OCI-LY7 (cell line): ENCODE measurements at regions not wholly inside any gene's neighbourhood (a gene's known extent, or its start where the extent isn't known, plus 50 kb on each side); places are given as distances from the start of the nearest gene placed in this dataset.

ENCODE experiments used
- BruUV-seq: library from RNA; stranded (reverse); fragments of 400-500 nt; replicated peaks from 2 replicates; lab custom pipeline; 2021; lab: Mats Ljungman, UMichigan
- CTCF ChIA-PET: fragments of 300-600 bp; sonication (Branson Sonifier 250); formaldehyde crosslinking; loops from one replicate; lab custom pipeline; 2022; ENCODE audit warnings: antibody characterized with exemption; ENCODE audit not compliant: unreplicated experiment; lab: Charles Lee
- POLR2A ChIA-PET: fragments of 300-600 bp; sonication (Branson Sonifier 250); formaldehyde crosslinking; loops from one replicate; lab custom pipeline; 2022; ENCODE audit warnings: antibody characterized with exemption; lab: Charles Lee
- DNase-seq: peaks from one replicate; pipeline ENCODE4 v3.0.0-alpha.2; 2015; ENCODE audit warnings: low spot score
- H2AFZ ChIP-seq: fragments of 200-600 bp; sonication (generic), shearing (Covaris generic); 2 replicates; pipeline ENCODE4 v1.6.1; 2014; ENCODE audit warnings: mild to moderate bottlenecking, antibody characterized with exemption, low read length, moderate library complexity
- H3K27ac ChIP-seq: fragments of 200-600 bp; sonication (generic); 2 replicates; pipeline ENCODE4 v1.5.1; 2014; ENCODE audit warnings: mixed run types, low read depth, mild to moderate bottlenecking, moderate library complexity, low read length, inconsistent platforms; ENCODE audit not compliant: poor library complexity, severe bottlenecking
- H3K36me3 ChIP-seq: fragments of 200-600 bp; sonication (generic); 2 replicates; pipeline ENCODE4 v1.6.1; 2014; ENCODE audit warnings: mild to moderate bottlenecking, antibody characterized with exemption, low read length, moderate library complexity, mixed read lengths; ENCODE audit not compliant: insufficient read depth
- H3K4me1 ChIP-seq: fragments of 200-600 bp; sonication (generic); 2 replicates; pipeline ENCODE4 v1.5.1; 2014; ENCODE audit warnings: mild to moderate bottlenecking, low read length; ENCODE audit not compliant: insufficient read depth, poor library complexity, severe bottlenecking
- H3K4me2 ChIP-seq: fragments of 200-600 bp; sonication (generic); 2 replicates; pipeline ENCODE4 v1.6.1; 2014; ENCODE audit warnings: mild to moderate bottlenecking, low read length
- H3K4me3 ChIP-seq: fragments of 200-600 bp; sonication (generic); 2 replicates; pipeline ENCODE4 v1.5.1; 2014; ENCODE audit warnings: mild to moderate bottlenecking, low read depth, low read length; ENCODE audit not compliant: poor library complexity, severe bottlenecking
- H3K79me2 ChIP-seq: fragments of 200-600 bp; sonication (generic); 2 replicates; pipeline ENCODE4 v1.6.1; 2016; ENCODE audit warnings: low read depth, mild to moderate bottlenecking, low read length, moderate library complexity, mixed read lengths; ENCODE audit not compliant: insufficient read depth
- H3K9me2 ChIP-seq: fragments of 200-600 bp; sonication (generic); 2 replicates; pipeline ENCODE4 v1.6.1; 2016; ENCODE audit warnings: mild to moderate bottlenecking, low read length, mixed read lengths; ENCODE audit not compliant: insufficient read depth
- H3K9me3 ChIP-seq: fragments of 200-600 bp; sonication (generic); 2 replicates; pipeline ENCODE4 v1.6.1; 2014; ENCODE audit warnings: mild to moderate bottlenecking, mixed run types, low read length, mixed read lengths
- H4K20me1 ChIP-seq: fragments of 200-600 bp; sonication (generic); 2 replicates; pipeline ENCODE4 v1.6.1; 2014; ENCODE audit warnings: mild to moderate bottlenecking, antibody characterized with exemption, low read length, moderate library complexity, mixed read lengths; ENCODE audit not compliant: insufficient read depth
- EZH2phosphoT487 ChIP-seq: fragments of 200-600 bp; sonication (generic); IDR thresholded peaks from 2 replicates; pipeline ENCODE4 v1.6.1; 2018; ENCODE audit warnings: low read depth, borderline replicate concordance, mild to moderate bottlenecking, mixed run types, antibody characterized with exemption, low read length, moderate library complexity, mixed read lengths
- intact Hi-C: fragments of 100-400 bp; cut with micrococcal nuclease; formaldehyde crosslinking; loops from one replicate; pipeline ENCODE4 v1.10.0; 2022; ENCODE audit not compliant: unreplicated experiment
- TF ChIP-seq, protein P1 (sequence below): fragments of 200-600 bp; sonication (generic); conservative IDR thresholded peaks from 2 replicates; pipeline ENCODE4 v1.5.1; 2014; ENCODE audit warnings: mild to moderate bottlenecking, antibody characterized with exemption, low read length, moderate library complexity, mixed read lengths

DNA sequence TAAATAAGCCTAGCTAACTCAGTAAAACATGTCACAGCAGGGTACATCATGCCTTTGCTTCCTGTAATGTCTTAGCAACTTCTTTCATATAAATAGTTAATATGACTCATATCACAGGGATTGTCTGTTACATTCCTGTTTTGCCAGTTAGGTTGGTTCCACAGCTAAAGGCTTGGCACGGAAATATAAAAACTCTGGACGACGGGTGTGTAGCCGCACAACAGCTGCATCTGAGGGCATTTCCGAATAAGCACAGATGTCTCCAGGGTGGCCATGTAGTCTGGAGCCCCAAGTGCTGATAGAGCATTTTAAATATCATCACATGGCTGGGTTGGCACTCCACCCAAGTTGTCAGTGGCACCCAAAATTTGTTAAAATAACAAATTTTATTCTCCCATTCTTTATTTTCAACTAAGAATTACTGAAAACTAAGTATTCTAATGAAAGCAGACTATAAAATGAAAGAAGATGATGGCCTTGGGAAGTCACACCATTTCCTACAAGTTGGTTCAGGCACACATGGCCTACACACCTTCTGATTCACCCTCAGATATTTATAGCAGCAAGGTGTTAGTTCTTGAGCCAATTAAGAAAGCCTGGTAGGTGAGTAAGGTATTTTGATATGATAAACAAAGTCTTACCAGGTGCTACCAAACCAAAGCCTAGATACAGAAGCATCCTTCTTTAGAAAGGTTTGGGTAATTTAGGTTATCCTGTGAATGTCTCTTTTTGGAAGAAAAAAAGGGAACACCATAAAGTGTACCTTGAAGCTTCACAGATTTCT, 61.8 kb upstream of the STK17B start:
- Histone ChIP-seq H3K36me3 (no peaks in the 10 kb centered on the region; the same call in 1 of the 2 replicates), H3K9me3 (no peaks in the 10 kb centered on the region; the same call in 1 of the 2 replicates), H3K4me2 (peak overlapping the region; percentile 67), H4K20me1 (no peaks in the 10 kb centered on the region), H3K4me1 (peaks cover 54% of the 10 kb centered on the region), H3K79me2 (no peaks in the 10 kb centered on the region), H3K4me3 (peak overlapping the region; percentile 9), H3K27ac (peak overlapping the region; percentile 79), H2AFZ (peak overlapping the region; percentile 83), H3K9me2 (no peaks in the 10 kb centered on the region)
- DNase-seq, result peak; percentile 45
- BruUV-seq, result no TSS peak
- POLR2A ChIA-PET, result interaction anchor here (0.7 to 14.5 kb wide), 29 partner anchors 8 to 1065 kb away, joined by 3 to 139 read pairs (median 9); no protein-coding TSS in a partner anchor
- no peak for TF ChIP-seq EZH2phosphoT487
- TF ChIP-seq, protein P1, sequence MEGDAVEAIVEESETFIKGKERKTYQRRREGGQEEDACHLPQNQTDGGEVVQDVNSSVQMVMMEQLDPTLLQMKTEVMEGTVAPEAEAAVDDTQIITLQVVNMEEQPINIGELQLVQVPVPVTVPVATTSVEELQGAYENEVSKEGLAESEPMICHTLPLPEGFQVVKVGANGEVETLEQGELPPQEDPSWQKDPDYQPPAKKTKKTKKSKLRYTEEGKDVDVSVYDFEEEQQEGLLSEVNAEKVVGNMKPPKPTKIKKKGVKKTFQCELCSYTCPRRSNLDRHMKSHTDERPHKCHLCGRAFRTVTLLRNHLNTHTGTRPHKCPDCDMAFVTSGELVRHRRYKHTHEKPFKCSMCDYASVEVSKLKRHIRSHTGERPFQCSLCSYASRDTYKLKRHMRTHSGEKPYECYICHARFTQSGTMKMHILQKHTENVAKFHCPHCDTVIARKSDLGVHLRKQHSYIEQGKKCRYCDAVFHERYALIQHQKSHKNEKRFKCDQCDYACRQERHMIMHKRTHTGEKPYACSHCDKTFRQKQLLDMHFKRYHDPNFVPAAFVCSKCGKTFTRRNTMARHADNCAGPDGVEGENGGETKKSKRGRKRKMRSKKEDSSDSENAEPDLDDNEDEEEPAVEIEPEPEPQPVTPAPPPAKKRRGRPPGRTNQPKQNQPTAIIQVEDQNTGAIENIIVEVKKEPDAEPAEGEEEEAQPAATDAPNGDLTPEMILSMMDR, result no peak
- CTCF ChIA-PET, result interaction anchor here (1.3 to 1.8 kb wide), 2 partner anchors 43 to 57 kb away, joined by 5 to 6 read pairs; no protein-coding TSS in a partner anchor
- intact Hi-C loops, result loop anchor here (1.0 to 2.0 kb wide), 2 partner anchors 22 to 57 kb away; no protein-coding TSS in a partner anchor

DNA sequence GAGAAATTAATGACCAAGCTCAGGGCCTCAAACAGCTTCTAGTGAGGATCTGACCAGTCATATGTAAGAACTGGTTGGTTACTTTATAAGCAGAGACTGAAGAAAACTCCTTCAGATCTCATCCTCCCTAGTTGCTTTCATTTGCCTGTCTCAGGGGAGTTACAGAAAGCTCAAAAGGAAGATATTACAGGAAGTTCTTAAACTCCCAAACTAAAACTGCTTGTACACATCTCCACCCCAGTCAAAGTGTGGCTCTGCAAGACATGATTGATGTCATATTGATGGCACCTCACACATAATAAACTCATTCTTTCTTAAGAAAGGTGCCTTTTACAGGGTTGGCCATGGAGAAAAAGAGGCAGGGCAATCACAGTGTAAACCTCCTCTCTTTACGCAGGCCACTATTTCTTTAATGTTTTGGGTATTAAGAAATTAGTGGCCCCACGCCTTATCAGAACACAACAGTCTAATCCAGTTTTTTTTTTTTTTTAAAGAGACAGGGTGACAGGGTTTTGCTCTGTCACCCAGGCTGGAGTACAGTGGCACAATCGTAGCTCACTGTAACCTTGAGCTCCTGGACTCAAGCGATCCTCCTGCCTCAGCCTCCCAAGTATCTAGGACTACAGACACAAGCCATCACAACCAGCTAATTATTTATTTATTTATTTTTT, 62.6 kb upstream of the STK17B start:
- TF ChIP-seq EZH2phosphoT487, result no peak
- intact Hi-C loops, result loop anchor here (1.0 to 2.0 kb wide), 2 partner anchors 23 to 58 kb away; no protein-coding TSS in a partner anchor
- DNase-seq, result peak; percentile 82
- peak overlapping the region; percentile 9 for H3K4me3 ChIP-seq
- no TSS peak for BruUV-seq
- H4K20me1 ChIP-seq, result no peaks in the 10 kb centered on the region
- H3K4me1 ChIP-seq, result peaks cover 54% of the 10 kb centered on the region
- no peaks in the 10 kb centered on the region for H3K79me2 ChIP-seq
- peak overlapping the region; percentile 83 for H2AFZ ChIP-seq
- no peaks in the 10 kb centered on the region; the same call in 1 of the 2 replicates for H3K36me3 ChIP-seq
- ChIA-PET CTCF (interaction anchor here (0.6 to 1.8 kb wide), 3 partner anchors 14 to 57 kb away, joined by 3 to 6 read pairs (median 5); no protein-coding TSS in a partner anchor), POLR2A (interaction anchor here (0.7 to 14.5 kb wide), 27 partner anchors 8 to 1064 kb away, joined by 3 to 139 read pairs (median 9); no protein-coding TSS in a partner anchor)
- H3K4me2 ChIP-seq, result peak overlapping the region; percentile 67
- H3K9me3 ChIP-seq, result no peaks in the 10 kb centered on the region; the same call in 1 of the 2 replicates
- H3K27ac ChIP-seq, result peak overlapping the region; percentile 79
- H3K9me2 ChIP-seq, result no peaks in the 10 kb centered on the region

DNA sequence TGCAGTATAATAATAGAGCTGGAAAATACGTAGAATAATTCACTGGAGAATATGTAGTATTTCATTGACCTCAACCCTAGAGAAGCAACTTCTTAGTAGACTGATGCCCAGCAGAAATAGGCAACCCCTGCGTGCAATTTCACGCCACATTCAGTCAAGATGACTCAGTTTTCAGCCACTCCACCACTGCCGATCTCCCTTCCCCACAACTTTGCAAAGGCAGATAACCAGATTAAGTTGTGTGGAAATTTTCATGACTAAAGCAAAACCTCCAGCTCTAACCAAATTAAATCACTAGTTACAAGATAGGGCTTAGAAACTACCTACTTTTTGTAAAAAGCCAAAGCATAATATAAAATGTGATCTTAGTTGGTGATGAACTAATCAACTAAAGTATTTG, 63.3 kb upstream of the STK17B start:
- CTCF ChIA-PET, result interaction anchor here (1.8 kb wide), 1 partner anchor 42 kb away, joined by 5 read pairs; no protein-coding TSS in a partner anchor
- no peaks in the 10 kb centered on the region for H3K9me2 ChIP-seq
- peak overlapping the region; percentile 79 for H3K27ac ChIP-seq
- peak overlapping the region; percentile 83; the same call in 1 of the 2 replicates for H2AFZ ChIP-seq
- no peaks in the 10 kb centered on the region; the same call in 1 of the 2 replicates for H3K36me3 ChIP-seq
- no peak for DNase-seq
- BruUV-seq, result no TSS peak
- POLR2A ChIA-PET, result interaction anchor here (0.7 to 14.5 kb wide), 22 partner anchors 7 to 113 kb away, joined by 3 to 139 read pairs (median 7); partner anchors contain the start of gene STK17B
- H4K20me1 ChIP-seq, result no peaks in the 10 kb centered on the region
- H3K4me2 ChIP-seq, result peak overlapping the region; percentile 67
- no peaks in the 10 kb centered on the region; the same call in 1 of the 2 replicates for H3K9me3 ChIP-seq
- TF ChIP-seq, protein P1, result no peak
- TF ChIP-seq EZH2phosphoT487, result no peak
- no peaks in the 10 kb centered on the region for H3K79me2 ChIP-seq
- H3K4me1 ChIP-seq, result peaks cover 57% of the 10 kb centered on the region
- H3K4me3 ChIP-seq, result no peak overlapping the region
- intact Hi-C loops, result no loop called here
